Nephron (organoid): ENCODE measurements at regions not wholly inside any gene's neighbourhood (a gene's known extent, or its start where the extent isn't known, plus 50 kb on each side); places are given as distances from the start of the nearest gene placed in this dataset.

Experiments
- H3K27ac Mint-ChIP-seq, 3 experiments: 2 replicates each; pipeline ENCODE4 v1.8.0; 2020; ENCODE audit warnings: mixed read lengths in 3 of 3, mild to moderate bottlenecking in 2 of 3, moderate library complexity in 1 of 3
- H3K27me3 Mint-ChIP-seq: 2 replicates; pipeline ENCODE4 v1.8.0; 2021; ENCODE audit warnings: low read depth, mild to moderate bottlenecking, moderate library complexity, mixed read lengths
- H3K36me3 Mint-ChIP-seq: 2 replicates; pipeline ENCODE4 v1.8.0; 2020; ENCODE audit warnings: low read depth, mixed read lengths
- H3K4me1 Mint-ChIP-seq: 2 replicates; pipeline ENCODE4 v1.8.0; 2020; ENCODE audit warnings: mixed read lengths
- H3K4me3 Mint-ChIP-seq, 3 experiments: 2 replicates each; pipeline ENCODE4 v1.8.0; 2020; ENCODE audit warnings: mild to moderate bottlenecking in 3 of 3, mixed read lengths in 3 of 3, moderate library complexity in 2 of 3
- H3K9me3 Mint-ChIP-seq: 2 replicates; pipeline ENCODE4 v1.8.0; 2020; ENCODE audit warnings: mixed read lengths
- TF ChIP-seq, protein P1 (sequence below), 3 experiments: fragments of 200-600 bp; sonication (generic); IDR thresholded peaks; one replicate each; pipeline ENCODE4 v1.5.0; 2021; ENCODE audit warnings: antibody characterized with exemption in 3 of 3; ENCODE audit not compliant: unreplicated experiment in 3 of 3

GRCh38 chr20:3354247-3354646 lies 53.2 kb downstream of the DNAAF9 start:
- H3K9me3 Mint-ChIP-seq: no peaks in the 10 kb centered on the region
- no peak overlapping the region for H3K27ac Mint-ChIP-seq
- no peaks in the 10 kb centered on the region for H3K27me3 Mint-ChIP-seq
- no peak overlapping the region for H3K4me3 Mint-ChIP-seq
- TF ChIP-seq, protein P1, sequence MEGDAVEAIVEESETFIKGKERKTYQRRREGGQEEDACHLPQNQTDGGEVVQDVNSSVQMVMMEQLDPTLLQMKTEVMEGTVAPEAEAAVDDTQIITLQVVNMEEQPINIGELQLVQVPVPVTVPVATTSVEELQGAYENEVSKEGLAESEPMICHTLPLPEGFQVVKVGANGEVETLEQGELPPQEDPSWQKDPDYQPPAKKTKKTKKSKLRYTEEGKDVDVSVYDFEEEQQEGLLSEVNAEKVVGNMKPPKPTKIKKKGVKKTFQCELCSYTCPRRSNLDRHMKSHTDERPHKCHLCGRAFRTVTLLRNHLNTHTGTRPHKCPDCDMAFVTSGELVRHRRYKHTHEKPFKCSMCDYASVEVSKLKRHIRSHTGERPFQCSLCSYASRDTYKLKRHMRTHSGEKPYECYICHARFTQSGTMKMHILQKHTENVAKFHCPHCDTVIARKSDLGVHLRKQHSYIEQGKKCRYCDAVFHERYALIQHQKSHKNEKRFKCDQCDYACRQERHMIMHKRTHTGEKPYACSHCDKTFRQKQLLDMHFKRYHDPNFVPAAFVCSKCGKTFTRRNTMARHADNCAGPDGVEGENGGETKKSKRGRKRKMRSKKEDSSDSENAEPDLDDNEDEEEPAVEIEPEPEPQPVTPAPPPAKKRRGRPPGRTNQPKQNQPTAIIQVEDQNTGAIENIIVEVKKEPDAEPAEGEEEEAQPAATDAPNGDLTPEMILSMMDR (IDR thresholded peaks at IDR 0.05; ENCODE audit: unreplicated experiment in 3 of 3): no peak
- no peaks in the 10 kb centered on the region for H3K4me1 Mint-ChIP-seq
- peaks cover 12% of the 10 kb centered on the region for H3K36me3 Mint-ChIP-seq

GRCh38 chr20:3353646-3354045 lies 53.8 kb downstream of the DNAAF9 start:
- peaks cover 9% of the 10 kb centered on the region for H3K36me3 Mint-ChIP-seq
- H3K4me1 Mint-ChIP-seq: no peaks in the 10 kb centered on the region
- no peaks in the 10 kb centered on the region for H3K9me3 Mint-ChIP-seq
- H3K27me3 Mint-ChIP-seq: no peaks in the 10 kb centered on the region
- no peak overlapping the region for H3K4me3 Mint-ChIP-seq
- TF ChIP-seq, protein P1 (IDR thresholded peaks at IDR 0.05; ENCODE audit: unreplicated experiment in 3 of 3): no peak
- no peak overlapping the region for H3K27ac Mint-ChIP-seq

GRCh38 chr20:3352202-3352601 lies 55.3 kb downstream of the DNAAF9 start:
- no peaks in the 10 kb centered on the region for H3K9me3 Mint-ChIP-seq
- peaks cover 8% of the 10 kb centered on the region for H3K36me3 Mint-ChIP-seq
- TF ChIP-seq, protein P1 (IDR thresholded peaks at IDR 0.05; ENCODE audit: unreplicated experiment in 3 of 3): no peak
- no peaks in the 10 kb centered on the region for H3K4me1 Mint-ChIP-seq
- H3K27me3 Mint-ChIP-seq: no peaks in the 10 kb centered on the region
- H3K27ac Mint-ChIP-seq: no peak overlapping the region
- H3K4me3 Mint-ChIP-seq: no peak overlapping the region

DNA sequence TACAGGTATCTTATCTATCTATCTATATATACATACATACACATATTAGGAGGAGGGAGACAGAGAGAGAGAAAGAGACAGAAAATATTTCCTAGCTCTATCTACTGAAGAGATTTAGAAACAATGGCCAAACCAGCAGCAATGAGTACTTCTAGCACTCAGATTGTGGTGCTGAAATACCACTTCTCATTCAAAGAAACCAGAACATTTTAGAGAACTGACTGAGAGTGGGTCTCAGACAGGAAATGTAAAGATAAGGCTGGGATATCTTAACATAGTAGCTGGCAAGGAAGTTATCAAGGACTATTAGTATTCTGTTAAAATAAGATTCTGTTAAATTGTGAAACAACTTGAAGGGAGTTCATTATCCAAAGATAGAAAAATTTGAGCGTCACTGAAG lies 57.0 kb downstream of the DNAAF9 start:
- Mint-ChIP-seq H3K9me3 (no peaks in the 10 kb centered on the region), H3K36me3 (peaks cover 23% of the 10 kb centered on the region), H3K27ac (no peak overlapping the region), H3K27me3 (no peaks in the 10 kb centered on the region), H3K4me1 (no peaks in the 10 kb centered on the region), H3K4me3 (no peak overlapping the region)
- TF ChIP-seq, protein P1 (IDR thresholded peaks at IDR 0.05; ENCODE audit: unreplicated experiment in 3 of 3): no peak

GRCh38 chr20:3349786-3350185 lies 57.7 kb downstream of the DNAAF9 start:
- no peaks in the 10 kb centered on the region for H3K9me3 Mint-ChIP-seq
- H3K27ac Mint-ChIP-seq: no peak overlapping the region
- TF ChIP-seq, protein P1 (IDR thresholded peaks at IDR 0.05; ENCODE audit: unreplicated experiment in 3 of 3): no peak
- no peaks in the 10 kb centered on the region for H3K27me3 Mint-ChIP-seq
- H3K4me3 Mint-ChIP-seq: no peak overlapping the region
- peaks cover 25% of the 10 kb centered on the region for H3K36me3 Mint-ChIP-seq
- no peaks in the 10 kb centered on the region for H3K4me1 Mint-ChIP-seq

DNA sequence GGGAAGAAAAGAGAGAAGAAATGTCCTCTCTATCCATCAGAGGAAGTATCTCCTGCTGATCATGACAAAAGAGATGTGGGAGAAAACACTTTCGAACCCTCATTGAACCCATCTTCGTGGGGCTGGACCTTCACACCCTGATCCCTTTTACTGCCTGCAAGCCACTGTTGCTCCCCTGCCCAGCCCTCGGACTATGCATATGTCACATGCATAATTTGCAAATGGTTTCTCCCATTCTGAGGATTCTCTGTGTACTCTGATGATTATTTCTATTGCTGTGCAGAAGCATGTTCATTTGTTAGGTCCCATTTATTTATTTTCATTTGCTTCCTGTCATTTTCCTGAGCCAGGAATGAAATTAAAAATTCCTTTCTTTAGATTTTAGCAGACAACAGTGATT lies 64.7 kb downstream of the DNAAF9 start:
- H3K36me3 Mint-ChIP-seq: peaks cover 74% of the 10 kb centered on the region
- TF ChIP-seq, protein P1 (IDR thresholded peaks at IDR 0.05; ENCODE audit: unreplicated experiment in 3 of 3): no peak
- H3K4me3 Mint-ChIP-seq: no peak overlapping the region
- no peaks in the 10 kb centered on the region for H3K9me3 Mint-ChIP-seq
- no peaks in the 10 kb centered on the region for H3K27me3 Mint-ChIP-seq
- H3K4me1 Mint-ChIP-seq: no peaks in the 10 kb centered on the region
- no peak overlapping the region for H3K27ac Mint-ChIP-seq
